Duodenal mucosa (tissue), 2 donors: ENCODE measurements at regions not wholly inside any gene's neighbourhood (a gene's known extent, or its start where the extent isn't known, plus 50 kb on each side); places are given as distances from the start of the nearest gene placed in this dataset.

Experiments used
- H3K27ac ChIP-seq: one replicate; pipeline ENCODE4 v1.7.0; 2013; ENCODE audit warnings: low read depth, low read length
- H3K27me3 ChIP-seq, 2 donors: one replicate each; pipeline ENCODE4 v1.7.0; 2013; ENCODE audit warnings: low read length in 2 of 2, control low read depth in 1 of 2; ENCODE audit not compliant: insufficient read depth in 2 of 2, control insufficient read depth in 1 of 2
- H3K36me3 ChIP-seq, 2 donors: one replicate each; pipeline ENCODE4 v1.7.0; 2013; ENCODE audit warnings: low read length in 2 of 2, control low read depth in 1 of 2; ENCODE audit not compliant: insufficient read depth in 2 of 2, control insufficient read depth in 1 of 2
- H3K4me1 ChIP-seq, 2 donors: one replicate each; pipeline ENCODE4 v1.7.0; 2013; ENCODE audit warnings: low read length in 2 of 2, control low read depth in 1 of 2; ENCODE audit not compliant: insufficient read depth in 2 of 2, control insufficient read depth in 1 of 2
- H3K4me3 ChIP-seq, 2 donors: one replicate each; pipeline ENCODE4 v1.7.0; 2013; ENCODE audit warnings: low read length in 2 of 2, low read depth in 1 of 2
- H3K9ac ChIP-seq, 2 donors: one replicate each; pipeline ENCODE4 v1.7.0; 2013; ENCODE audit warnings: low read length in 2 of 2, low read depth in 1 of 2
- H3K9me3 ChIP-seq, 2 donors: one replicate each; pipeline ENCODE4 v1.7.0; 2013; ENCODE audit warnings: low read length in 2 of 2, control low read depth in 1 of 2; ENCODE audit not compliant: control insufficient read depth in 1 of 2

DNA sequence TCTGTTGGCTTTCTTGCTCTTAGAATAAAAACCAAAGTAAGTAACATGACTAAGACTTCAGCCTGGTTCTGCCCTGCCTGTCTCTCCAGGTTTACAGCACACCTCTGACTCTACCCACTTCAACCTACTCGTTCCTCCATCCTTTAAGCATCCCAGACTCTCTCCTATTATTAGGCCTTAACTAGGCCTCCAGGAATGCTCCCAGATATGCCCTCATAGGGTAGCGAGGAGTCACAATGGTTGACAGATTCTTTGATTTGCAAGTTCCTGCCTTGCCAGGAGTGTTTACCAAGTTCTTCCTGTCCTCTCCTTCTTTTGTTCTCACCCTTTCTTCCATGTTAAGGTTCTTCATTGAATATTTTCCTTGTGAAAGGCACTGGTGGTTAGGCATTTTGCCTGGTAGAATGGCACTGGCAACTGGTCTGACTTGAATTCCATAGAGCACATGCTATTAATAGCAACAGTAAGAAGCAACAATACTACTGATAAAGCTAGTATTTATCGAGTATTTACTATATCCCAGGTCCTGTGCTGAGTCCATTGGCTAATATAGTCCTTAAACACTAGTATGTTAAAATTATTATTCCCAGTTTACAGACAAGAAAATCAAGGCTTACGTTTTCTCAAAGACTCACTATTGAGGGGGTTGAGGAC, 327.9 kb upstream of the PRKCQ start:
- H3K9me3 ChIP-seq: peaks cover 0 to 4% of the 10 kb centered on the region in 2 donors
- H3K27me3 ChIP-seq: no peaks in the 10 kb centered on the region
- H3K9ac ChIP-seq: no peak overlapping the region
- no peak overlapping the region for H3K27ac ChIP-seq
- H3K4me3 ChIP-seq: no peak overlapping the region
- no peaks in the 10 kb centered on the region for H3K4me1 ChIP-seq
- no peaks in the 10 kb centered on the region for H3K36me3 ChIP-seq

DNA sequence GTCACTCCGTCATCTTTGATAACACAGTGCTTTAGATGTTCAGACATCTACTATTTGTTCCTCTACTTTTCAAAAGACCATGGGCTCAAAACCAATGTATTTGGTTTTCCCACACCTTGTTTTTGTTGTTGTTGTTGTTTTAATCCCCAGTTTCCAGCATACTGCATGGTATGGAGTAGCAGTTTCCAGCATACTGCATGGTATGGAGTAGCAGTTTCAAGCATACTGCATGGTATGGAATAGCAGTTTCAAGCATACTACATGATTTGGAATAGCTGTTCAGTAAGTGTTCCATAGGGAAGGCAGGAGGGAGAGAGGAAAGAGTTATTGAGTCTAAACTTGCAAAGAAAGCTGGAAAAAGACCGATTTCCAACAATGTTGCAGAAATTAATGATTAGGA, 314.3 kb upstream of the PRKCQ start:
- Histone ChIP-seq H3K36me3 (no peaks in the 10 kb centered on the region), H3K27ac (no peak overlapping the region)

DNA sequence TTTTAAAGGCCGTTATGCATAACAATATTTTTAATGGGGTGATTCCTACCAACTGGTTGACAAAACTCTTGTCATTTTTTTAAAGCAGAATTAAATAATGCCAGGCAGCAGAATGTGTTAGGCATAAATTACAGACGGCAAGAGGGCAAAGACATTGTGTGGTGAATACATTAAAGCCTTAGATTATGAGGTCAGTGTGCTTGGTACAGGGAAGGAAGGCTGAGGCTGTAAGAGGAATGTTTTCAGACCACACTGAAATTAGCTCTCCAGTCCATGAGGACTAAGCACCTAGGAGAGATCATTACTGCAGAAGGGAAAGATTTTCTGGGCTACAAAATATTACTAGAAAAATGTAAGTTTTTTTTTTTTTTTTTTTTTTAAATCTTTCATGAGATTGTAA, 312.8 kb upstream of the PRKCQ start:
- Histone ChIP-seq H3K9ac (no peak overlapping the region), H3K4me1 (no peaks in the 10 kb centered on the region), H3K27ac (no peak overlapping the region), H3K4me3 (no peak overlapping the region), H3K9me3 (no peaks in the 10 kb centered on the region), H3K27me3 (no peaks in the 10 kb centered on the region), H3K36me3 (no peaks in the 10 kb centered on the region)

More for the DNA sequence above, 314.3 kb upstream of the PRKCQ start:
- Histone ChIP-seq H3K9me3 (no peaks in the 10 kb centered on the region), H3K9ac (no peak overlapping the region), H3K4me1 (no peaks in the 10 kb centered on the region), H3K27me3 (no peaks in the 10 kb centered on the region), H3K4me3 (no peak overlapping the region)

DNA sequence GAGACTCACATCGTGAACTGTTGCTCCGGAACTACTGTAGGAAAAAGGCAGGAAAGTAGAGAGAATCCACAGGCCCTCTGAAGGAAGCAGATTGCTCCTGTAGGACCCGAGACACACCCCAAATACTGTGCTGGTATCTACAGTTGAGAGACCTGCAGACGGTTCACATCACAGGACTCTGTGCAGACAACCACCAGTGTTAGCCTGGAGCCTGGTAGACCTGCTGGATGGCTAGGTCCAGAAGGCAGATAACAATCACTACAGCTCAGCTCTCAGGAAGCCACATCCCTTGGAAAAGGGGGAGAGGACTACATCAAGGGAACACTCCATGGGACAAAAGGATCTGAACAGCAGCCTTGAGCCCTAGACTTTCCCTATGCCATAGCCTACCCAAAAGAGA, 311.8 kb upstream of the PRKCQ start:
- Histone ChIP-seq H3K27ac (no peak overlapping the region), H3K4me1 (no peaks in the 10 kb centered on the region), H3K4me3 (no peak overlapping the region), H3K9ac (no peak overlapping the region), H3K36me3 (no peaks in the 10 kb centered on the region), H3K9me3 (no peaks in the 10 kb centered on the region), H3K27me3 (no peaks in the 10 kb centered on the region)

DNA sequence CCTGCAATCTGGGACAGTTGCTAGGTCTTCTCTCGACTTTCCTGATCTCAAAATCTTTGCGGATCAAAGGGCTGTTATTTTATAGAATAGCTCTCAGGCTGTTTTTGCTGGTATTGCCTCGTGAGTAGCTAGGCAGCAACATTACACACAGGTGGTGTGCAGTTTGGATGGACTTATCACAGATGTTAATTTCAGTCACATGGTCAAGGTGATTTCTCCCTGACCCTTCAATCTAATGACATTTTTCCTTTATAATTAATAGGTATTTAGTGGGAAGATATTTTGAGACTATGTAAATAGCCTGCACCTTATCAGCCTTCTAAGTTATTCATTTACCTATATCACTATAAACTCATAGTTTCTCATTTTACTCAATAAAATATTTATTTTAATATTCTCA, 309.6 kb upstream of the PRKCQ start:
- Histone ChIP-seq H3K27ac (no peak overlapping the region), H3K9me3 (no peaks in the 10 kb centered on the region), H3K27me3 (no peaks in the 10 kb centered on the region), H3K9ac (no peak overlapping the region), H3K4me1 (no peaks in the 10 kb centered on the region), H3K4me3 (no peak overlapping the region), H3K36me3 (no peaks in the 10 kb centered on the region)

DNA sequence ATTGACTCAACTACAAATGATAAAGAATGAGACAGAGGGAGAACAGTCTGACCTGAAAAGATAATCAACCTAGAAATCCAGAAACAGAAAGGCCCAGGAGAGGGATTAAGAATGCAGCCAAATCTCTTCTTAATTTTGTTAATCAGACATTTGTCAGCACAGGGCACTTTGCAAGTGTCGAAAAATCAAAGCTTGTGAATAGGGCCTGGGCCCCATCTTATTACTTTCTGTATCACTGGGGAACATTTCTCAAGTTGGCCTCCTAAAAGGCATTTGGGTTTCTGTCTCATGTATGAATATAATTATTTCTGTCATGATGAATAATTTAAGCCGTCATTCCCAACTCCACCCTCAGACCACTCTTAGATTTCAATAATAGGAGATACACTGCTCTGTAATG, 308.4 kb upstream of the PRKCQ start:
- H3K9ac ChIP-seq: no peak overlapping the region
- no peak overlapping the region for H3K4me3 ChIP-seq
- H3K9me3 ChIP-seq: no peaks in the 10 kb centered on the region
- no peaks in the 10 kb centered on the region for H3K36me3 ChIP-seq
- H3K4me1 ChIP-seq: no peaks in the 10 kb centered on the region
- H3K27ac ChIP-seq: no peak overlapping the region
- no peaks in the 10 kb centered on the region for H3K27me3 ChIP-seq

DNA sequence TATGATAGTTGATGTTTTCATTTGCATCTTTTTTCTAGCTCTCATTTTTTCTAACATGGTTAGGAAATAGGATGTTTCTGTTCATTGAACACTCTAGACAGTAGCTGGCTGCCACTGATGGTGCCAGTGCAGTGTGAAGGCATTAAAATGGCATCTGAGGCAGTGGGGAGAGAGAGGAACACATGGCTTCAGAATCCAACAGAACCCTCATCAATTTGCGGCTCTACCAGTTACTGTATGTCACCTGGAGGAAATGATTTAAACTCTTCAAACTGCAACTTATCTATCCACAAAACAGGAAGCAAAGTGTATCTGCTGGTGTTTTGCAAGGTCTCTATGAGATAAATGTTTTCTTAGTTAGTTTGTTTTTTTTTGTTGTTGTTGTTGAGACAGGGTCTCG, 305.2 kb upstream of the PRKCQ start:
- Histone ChIP-seq H3K4me1 (no peaks in the 10 kb centered on the region), H3K9me3 (no peaks in the 10 kb centered on the region), H3K4me3 (no peak overlapping the region), H3K9ac (no peak overlapping the region), H3K27ac (no peak overlapping the region), H3K27me3 (no peaks in the 10 kb centered on the region), H3K36me3 (no peaks in the 10 kb centered on the region)

DNA sequence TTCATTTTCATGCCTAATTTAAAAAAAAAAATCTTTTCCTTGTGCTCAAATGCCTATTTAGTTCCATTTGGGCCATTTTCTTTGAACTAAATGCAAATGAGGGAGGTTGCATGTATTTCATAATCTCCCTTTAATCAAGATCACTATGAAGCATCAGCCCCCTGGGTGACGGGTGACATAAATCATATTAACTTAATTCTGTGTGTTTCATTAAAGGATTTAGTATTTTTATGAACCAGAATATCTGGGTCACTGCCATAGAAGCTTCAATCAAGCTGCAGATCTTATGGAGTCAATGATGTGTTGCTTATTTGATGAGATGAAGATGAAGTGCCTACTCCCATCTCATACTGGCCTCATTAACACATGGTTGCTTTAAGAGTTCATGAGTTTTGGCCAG, 301.9 kb upstream of the PRKCQ start:
- no peaks in the 10 kb centered on the region for H3K27me3 ChIP-seq
- H3K4me1 ChIP-seq: no peaks in the 10 kb centered on the region
- no peak overlapping the region for H3K27ac ChIP-seq
- no peaks in the 10 kb centered on the region for H3K9me3 ChIP-seq
- no peaks in the 10 kb centered on the region for H3K36me3 ChIP-seq
- H3K9ac ChIP-seq: no peak overlapping the region
- H3K4me3 ChIP-seq: no peak overlapping the region

DNA sequence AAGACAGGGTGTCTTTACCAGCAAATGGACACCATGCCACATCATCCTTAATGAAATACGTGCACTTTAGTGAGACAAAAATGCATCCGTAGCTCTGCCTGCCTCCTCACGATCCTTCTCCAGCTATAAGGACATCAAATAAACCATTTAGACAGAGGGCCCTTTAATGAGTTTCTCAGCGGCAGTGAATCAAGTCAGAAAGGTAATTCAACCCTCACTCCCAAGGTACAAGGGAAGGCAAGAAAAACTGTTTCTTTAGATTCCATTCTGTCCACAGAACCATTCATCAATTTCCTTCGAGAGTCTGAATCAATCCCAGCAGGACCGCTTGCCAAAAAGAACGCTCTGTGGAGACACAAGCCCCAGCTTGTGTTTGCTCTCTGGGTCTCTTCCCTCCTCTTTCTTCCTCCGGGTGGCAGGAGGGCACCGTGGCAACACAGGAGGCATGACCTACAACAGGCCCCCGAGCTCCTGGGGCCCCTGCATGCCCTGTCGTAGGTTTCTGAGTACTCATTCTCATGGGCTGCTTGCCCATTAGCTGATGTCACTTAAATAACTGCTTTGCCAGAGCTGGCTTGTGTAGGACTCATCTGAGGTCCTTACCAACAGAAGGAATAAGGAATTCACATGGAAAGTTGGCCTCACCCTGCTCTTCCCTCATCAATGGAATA, 297.8 kb upstream of the PRKCQ start:
- Histone ChIP-seq H3K27ac (no peak overlapping the region), H3K36me3 (no peaks in the 10 kb centered on the region), H3K9ac (no peak overlapping the region), H3K27me3 (no peaks in the 10 kb centered on the region), H3K9me3 (no peaks in the 10 kb centered on the region), H3K4me1 (no peaks in the 10 kb centered on the region), H3K4me3 (no peak overlapping the region)

DNA sequence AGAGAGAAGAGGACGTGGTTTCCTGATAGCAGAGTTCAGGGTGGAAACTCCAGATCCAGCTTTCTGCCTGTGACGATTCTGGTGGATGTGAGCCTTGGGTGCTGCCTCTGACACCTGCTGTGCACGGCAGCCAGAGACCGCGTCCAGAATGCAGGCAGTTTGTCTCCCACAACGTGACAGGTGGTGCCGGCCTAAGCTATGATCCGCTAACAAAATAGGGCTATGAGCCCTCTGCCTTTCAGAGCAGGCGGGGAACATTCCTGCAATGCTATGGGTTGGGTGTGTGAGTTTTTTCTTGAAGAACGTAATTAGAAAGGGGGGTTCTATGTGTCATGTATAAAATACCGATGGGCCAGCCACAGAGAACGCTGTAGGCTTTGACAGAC, 297.3 kb upstream of the PRKCQ start:
- Histone ChIP-seq H3K27ac (no peak overlapping the region), H3K27me3 (no peaks in the 10 kb centered on the region), H3K9me3 (no peaks in the 10 kb centered on the region), H3K36me3 (no peaks in the 10 kb centered on the region), H3K4me3 (no peak overlapping the region), H3K9ac (no peak overlapping the region), H3K4me1 (no peaks in the 10 kb centered on the region)
